ENCODE measurements at regions not wholly inside any gene's neighbourhood (a gene's known extent, or its start where the extent isn't known, plus 50 kb on each side); places are given as distances from the start of the nearest gene placed in this dataset.

DNA sequence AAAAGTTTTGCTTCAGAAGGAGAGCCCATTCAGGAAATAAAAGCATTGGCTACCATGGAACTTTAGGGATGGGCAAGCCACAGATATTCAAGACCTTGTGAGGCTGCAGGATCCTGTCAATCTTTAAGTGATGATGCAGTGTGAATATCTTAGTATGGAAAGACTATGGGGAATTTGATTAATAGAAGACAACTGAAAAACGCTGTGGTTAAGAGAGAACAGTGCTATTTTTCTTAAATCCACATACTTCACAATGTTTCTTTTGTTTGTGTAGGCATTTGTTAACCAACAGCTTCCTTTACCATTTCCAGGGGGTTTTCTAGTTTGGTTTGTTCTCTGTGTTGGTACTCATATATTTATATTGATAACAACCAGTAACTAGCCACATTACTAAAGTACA, 90.3 kb downstream of the TMEM212 start:
- Histone ChIP-seq H3K27ac (no peak overlapping the region), H3K4me3 (no peak overlapping the region), H3K36me3 (no peaks in the 10 kb centered on the region), H3K9me3 (no peaks in the 10 kb centered on the region), H3K4me1 (no peaks in the 10 kb centered on the region), H3K27me3 (no peaks in the 10 kb centered on the region)
- TF ChIP-seq POLR2A (IDR thresholded peaks at IDR 0.05) (no peak), EP300 (IDR thresholded peaks at IDR 0.05) (no peak), POLR2AphosphoS5 (IDR thresholded peaks at IDR 0.05) (no peak)
- TF ChIP-seq, protein P1, sequence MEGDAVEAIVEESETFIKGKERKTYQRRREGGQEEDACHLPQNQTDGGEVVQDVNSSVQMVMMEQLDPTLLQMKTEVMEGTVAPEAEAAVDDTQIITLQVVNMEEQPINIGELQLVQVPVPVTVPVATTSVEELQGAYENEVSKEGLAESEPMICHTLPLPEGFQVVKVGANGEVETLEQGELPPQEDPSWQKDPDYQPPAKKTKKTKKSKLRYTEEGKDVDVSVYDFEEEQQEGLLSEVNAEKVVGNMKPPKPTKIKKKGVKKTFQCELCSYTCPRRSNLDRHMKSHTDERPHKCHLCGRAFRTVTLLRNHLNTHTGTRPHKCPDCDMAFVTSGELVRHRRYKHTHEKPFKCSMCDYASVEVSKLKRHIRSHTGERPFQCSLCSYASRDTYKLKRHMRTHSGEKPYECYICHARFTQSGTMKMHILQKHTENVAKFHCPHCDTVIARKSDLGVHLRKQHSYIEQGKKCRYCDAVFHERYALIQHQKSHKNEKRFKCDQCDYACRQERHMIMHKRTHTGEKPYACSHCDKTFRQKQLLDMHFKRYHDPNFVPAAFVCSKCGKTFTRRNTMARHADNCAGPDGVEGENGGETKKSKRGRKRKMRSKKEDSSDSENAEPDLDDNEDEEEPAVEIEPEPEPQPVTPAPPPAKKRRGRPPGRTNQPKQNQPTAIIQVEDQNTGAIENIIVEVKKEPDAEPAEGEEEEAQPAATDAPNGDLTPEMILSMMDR (IDR thresholded peaks at IDR 0.05), result no peak
- 79 to 85% methylated on average over 1 of the region's 1 CpG for WGBS, 2 donors
- DNase-seq, result no peak
- intact Hi-C loops (cut with DNase I), result no loop called here

- H3K27me3 ChIP-seq, result no peaks in the 10 kb centered on the region
- H3K36me3 ChIP-seq, result no peaks in the 10 kb centered on the region
- TF ChIP-seq, protein P1 (IDR thresholded peaks at IDR 0.05), result no peak
- TF ChIP-seq EP300 (IDR thresholded peaks at IDR 0.05), result no peak
- TF ChIP-seq POLR2AphosphoS5 (IDR thresholded peaks at IDR 0.05), result no peak
- TF ChIP-seq POLR2A (IDR thresholded peaks at IDR 0.05), result no peak
- no peak overlapping the region for H3K4me3 ChIP-seq
- H3K27ac ChIP-seq, result no peak overlapping the region
- H3K4me1 ChIP-seq, result no peaks in the 10 kb centered on the region
- H3K9me3 ChIP-seq, result no peaks in the 10 kb centered on the region
- WGBS, 2 donors, result 88 to 90% methylated on average over 7 of the region's 7 CpGs
- intact Hi-C loops (cut with DNase I), result no loop called here
- DNase-seq, result no peak
Measured at GRCh38 chr3:171935261-171936123, 92.3 kb downstream of the TMEM212 start.

DNA sequence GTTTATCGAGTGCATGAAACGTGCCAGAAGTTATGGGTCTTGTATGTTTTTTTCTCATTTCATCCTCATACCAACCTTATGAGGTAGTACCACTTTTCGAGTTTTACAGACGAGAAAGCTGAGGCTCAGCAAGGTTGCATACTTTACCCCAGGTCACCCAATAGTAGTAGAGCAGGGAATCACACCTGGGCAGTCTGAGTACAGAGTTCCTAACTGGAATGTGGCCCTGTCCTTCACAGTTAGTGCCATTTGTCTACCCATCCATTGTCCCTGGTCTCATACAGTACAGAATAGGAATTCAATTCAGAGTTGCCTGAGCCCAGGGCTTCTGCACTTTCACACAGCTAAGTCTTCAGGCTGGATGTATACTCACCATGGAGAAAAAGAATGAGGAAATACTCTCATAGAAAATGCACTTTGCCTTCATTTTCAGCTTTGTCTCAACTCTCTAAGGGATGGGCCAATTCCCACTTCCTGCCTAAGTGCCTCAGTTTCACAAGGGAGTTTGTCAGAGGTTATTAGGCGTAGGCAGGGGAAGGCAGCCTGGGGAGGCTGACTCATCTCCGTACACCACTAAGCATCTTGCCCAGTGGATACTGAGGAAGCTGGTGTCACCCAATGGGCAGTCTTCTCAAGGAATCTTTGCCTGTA, 93.2 kb downstream of the TMEM212 start:
- intact Hi-C loops (cut with DNase I), result no loop called here
- 87 to 88% methylated on average over 6 of the region's 6 CpGs for WGBS, 2 donors
- DNase-seq, result no peak

GRCh38 chr3:171939578-171939977, 96.4 kb downstream of the TMEM212 start:
- Histone ChIP-seq H3K36me3 (no peaks in the 10 kb centered on the region), H3K4me1 (peaks cover 0 to 5% (median 2%) of the 10 kb centered on the region in 4 donors), H3K27ac (no peak overlapping the region), H3K9me3 (no peaks in the 10 kb centered on the region), H3K4me3 (no peak overlapping the region), H3K27me3 (no peaks in the 10 kb centered on the region)
- 94% methylated on average over 2 of the region's 2 CpGs for WGBS, 2 donors
- intact Hi-C loops (cut with DNase I), result no loop called here
- TF ChIP-seq, protein P1 (IDR thresholded peaks at IDR 0.05), result no peak
- TF ChIP-seq POLR2A (IDR thresholded peaks at IDR 0.05) (no peak), POLR2AphosphoS5 (IDR thresholded peaks at IDR 0.05) (no peak), EP300 (IDR thresholded peaks at IDR 0.05) (no peak)
- DNase-seq, result no peak

More for the DNA sequence above, 93.2 kb downstream of the TMEM212 start:
- TF ChIP-seq, protein P1 (IDR thresholded peaks at IDR 0.05), result no peak
- no peak for TF ChIP-seq POLR2AphosphoS5 (IDR thresholded peaks at IDR 0.05)
- no peaks in the 10 kb centered on the region for H3K36me3 ChIP-seq
- H3K4me1 ChIP-seq, result no peaks in the 10 kb centered on the region
- no peak overlapping the region for H3K4me3 ChIP-seq
- no peaks in the 10 kb centered on the region for H3K9me3 ChIP-seq
- H3K27ac ChIP-seq, result no peak overlapping the region
- H3K27me3 ChIP-seq, result no peaks in the 10 kb centered on the region
